ENCODE measurements at regions not wholly inside any gene's neighbourhood (a gene's known extent, or its start where the extent isn't known, plus 50 kb on each side); places are given as distances from the start of the nearest gene placed in this dataset.

GRCh38 chr15:36313021-36313420 is 266.4 kb upstream of the CDIN1 start:
- H3K4me1 Mint-ChIP-seq = peaks cover 6% of the 10 kb centered on the region
- H3K4me3 Mint-ChIP-seq = no peak overlapping the region
- DNase-seq = no peak
- peaks cover 7% of the 10 kb centered on the region for H3K27me3 Mint-ChIP-seq (ENCODE audit: low read depth, poor library complexity)
- H3K27ac Mint-ChIP-seq = no peak overlapping the region
- H3K9me3 Mint-ChIP-seq = peaks cover 16% of the 10 kb centered on the region
- no peak for TF ChIP-seq CTCF (IDR thresholded peaks at IDR 0.05)
- H3K36me3 Mint-ChIP-seq (ENCODE audit: low read depth) = peaks cover 7% of the 10 kb centered on the region

DNA sequence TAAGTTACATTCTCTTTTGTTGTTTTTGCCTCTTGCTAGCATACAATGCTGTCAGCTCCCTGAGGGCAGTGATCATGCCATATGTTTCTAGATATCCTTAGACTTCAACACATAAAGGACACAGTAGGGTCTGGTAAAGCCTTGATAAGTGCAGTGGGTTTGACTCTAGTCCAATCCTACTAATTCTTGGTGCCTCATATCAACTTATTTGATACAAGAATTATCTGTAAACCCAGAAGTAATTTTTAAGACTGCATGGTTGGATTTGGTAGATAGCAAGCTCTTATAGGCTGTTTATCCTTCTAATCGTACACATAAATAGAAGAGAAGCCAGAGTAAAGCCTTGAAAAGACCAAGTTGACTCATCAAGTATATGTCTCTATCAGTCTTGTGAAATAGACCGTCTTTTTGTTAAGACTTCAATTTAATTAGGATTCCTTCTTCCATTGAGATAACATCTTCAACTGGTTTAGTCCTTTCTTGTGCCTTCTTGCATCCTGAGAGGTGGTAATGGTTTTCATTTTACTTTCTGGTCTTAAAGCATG is 265.6 kb upstream of the CDIN1 start:
- no peak for TF ChIP-seq CTCF (IDR thresholded peaks at IDR 0.05)
- DNase-seq = no peak
- peaks cover 6% of the 10 kb centered on the region for H3K4me1 Mint-ChIP-seq
- no peak overlapping the region for H3K4me3 Mint-ChIP-seq
- peak overlapping the region; percentile 20 for H3K27ac Mint-ChIP-seq
- peaks cover 3% of the 10 kb centered on the region for H3K36me3 Mint-ChIP-seq (ENCODE audit: low read depth)
- peaks cover 7% of the 10 kb centered on the region for H3K27me3 Mint-ChIP-seq (ENCODE audit: low read depth, poor library complexity)
- H3K9me3 Mint-ChIP-seq = peaks cover 12% of the 10 kb centered on the region

DNA sequence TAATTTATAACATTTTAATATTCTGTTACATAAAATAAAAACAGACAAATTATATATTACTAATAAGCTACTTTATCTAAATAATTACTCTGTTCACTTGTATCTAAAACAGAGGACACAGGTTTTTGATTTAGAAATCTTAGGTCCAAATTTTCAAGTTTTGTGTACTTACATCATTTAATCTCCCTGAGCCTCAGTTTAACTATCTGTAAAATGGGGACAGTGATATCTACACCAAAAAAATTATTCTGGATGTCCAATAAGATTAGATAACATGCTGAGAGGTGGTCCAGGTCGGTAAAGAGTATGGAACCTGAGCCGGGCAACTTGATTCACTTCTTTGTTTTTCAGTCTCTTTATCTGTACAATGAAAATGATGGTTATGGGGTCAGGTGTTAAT is 263.8 kb upstream of the CDIN1 start:
- Mint-ChIP-seq H3K27ac (no peak overlapping the region), H3K36me3 (ENCODE audit: low read depth) (no peaks in the 10 kb centered on the region), H3K4me3 (no peak overlapping the region), H3K9me3 (no peaks in the 10 kb centered on the region), H3K27me3 (ENCODE audit: low read depth, poor library complexity) (peaks cover 5% of the 10 kb centered on the region), H3K4me1 (peaks cover 5% of the 10 kb centered on the region)
- DNase-seq = no peak
- no peak for TF ChIP-seq CTCF (IDR thresholded peaks at IDR 0.05)

- Mint-ChIP-seq H3K27me3 (ENCODE audit: low read depth, poor library complexity) (no peaks in the 10 kb centered on the region), H3K36me3 (ENCODE audit: low read depth) (no peaks in the 10 kb centered on the region), H3K9me3 (peaks cover 8% of the 10 kb centered on the region), H3K27ac (no peak overlapping the region), H3K4me1 (no peaks in the 10 kb centered on the region), H3K4me3 (no peak overlapping the region)
- DNase-seq = no peak
- no peak for TF ChIP-seq CTCF (IDR thresholded peaks at IDR 0.05)
These were observed 255.8 kb upstream of the CDIN1 start for GRCh38 chr15:36323615-36324014.

GRCh38 chr15:36325206-36325605 is 254.2 kb upstream of the CDIN1 start:
- no peak for TF ChIP-seq CTCF (IDR thresholded peaks at IDR 0.05)
- Mint-ChIP-seq H3K4me3 (no peak overlapping the region), H3K4me1 (no peaks in the 10 kb centered on the region), H3K36me3 (ENCODE audit: low read depth) (peaks cover 4% of the 10 kb centered on the region), H3K27me3 (ENCODE audit: low read depth, poor library complexity) (no peaks in the 10 kb centered on the region), H3K27ac (no peak overlapping the region), H3K9me3 (peaks cover 11% of the 10 kb centered on the region)
- DNase-seq = no peak

GRCh38 chr15:36329592-36329991 is 249.8 kb upstream of the CDIN1 start:
- peaks cover 30% of the 10 kb centered on the region for H3K9me3 Mint-ChIP-seq
- no peak for DNase-seq
- H3K27ac Mint-ChIP-seq = no peak overlapping the region

More at GRCh38 chr15:36329592-36329991, 249.8 kb upstream of the CDIN1 start:
- Mint-ChIP-seq H3K4me1 (peaks cover 32% of the 10 kb centered on the region), H3K4me3 (no peak overlapping the region), H3K27me3 (ENCODE audit: low read depth, poor library complexity) (no peaks in the 10 kb centered on the region), H3K36me3 (ENCODE audit: low read depth) (peaks cover 24% of the 10 kb centered on the region)
- no peak for TF ChIP-seq CTCF (IDR thresholded peaks at IDR 0.05)
